ENCODE measurements at regions not wholly inside any gene's neighbourhood (a gene's known extent, or its start where the extent isn't known, plus 50 kb on each side); places are given as distances from the start of the nearest gene placed in this dataset.
"Not testable (repeated sequence)": the region's sequence is repeated elsewhere in the genome, so short reads cannot be mapped to it uniquely, and the experiment has no call there.

DNA sequence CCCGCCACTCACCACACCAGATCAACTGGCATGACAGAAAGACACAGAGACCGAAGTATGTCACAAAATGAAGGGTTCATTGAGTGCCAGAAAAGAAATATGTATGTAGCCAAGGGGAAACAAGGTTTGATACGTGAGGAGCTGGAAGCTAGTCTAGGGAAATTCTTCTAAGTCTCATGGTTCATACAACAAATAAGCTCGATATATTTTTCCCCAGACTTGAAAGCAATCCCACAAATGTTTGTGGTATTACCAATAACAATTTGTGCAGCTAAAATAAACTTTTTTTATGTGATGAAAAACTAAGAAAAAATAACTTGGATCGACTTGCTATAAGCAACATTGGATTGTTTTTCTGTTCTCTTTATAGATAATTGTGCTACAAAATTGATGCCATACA is 777.0 kb downstream of the TSN start:
- no peak for DNase-seq (ENCODE audit: low read depth in 2 of 2)

DNA sequence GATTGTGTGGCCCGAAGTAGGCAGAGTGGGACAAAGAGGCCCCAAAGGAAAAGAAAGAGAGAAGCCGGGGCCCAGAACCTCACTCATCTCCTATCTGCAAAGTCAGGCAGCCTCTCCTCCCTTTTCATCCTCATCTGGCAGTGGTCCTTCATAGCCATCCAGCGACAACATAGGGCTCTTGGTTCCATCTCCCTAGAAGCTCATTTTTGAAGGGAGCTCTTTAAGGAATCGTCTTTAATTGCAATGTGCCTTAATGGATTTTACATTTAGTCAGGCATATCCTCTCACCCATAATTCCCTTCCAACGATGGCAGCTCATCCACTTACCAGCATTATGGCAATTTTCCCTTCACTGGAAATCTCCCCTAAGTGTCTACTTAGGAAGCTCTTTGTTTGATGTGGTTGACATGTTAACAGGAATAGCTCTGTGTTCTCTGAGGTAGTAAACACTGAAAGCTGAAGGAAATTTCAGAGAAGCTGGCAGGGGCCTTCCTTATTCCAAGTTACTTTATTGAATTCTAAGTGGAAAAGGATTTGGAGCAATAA is 780.6 kb downstream of the TSN start:
- no peak for DNase-seq (ENCODE audit: low read depth in 2 of 2)

DNA sequence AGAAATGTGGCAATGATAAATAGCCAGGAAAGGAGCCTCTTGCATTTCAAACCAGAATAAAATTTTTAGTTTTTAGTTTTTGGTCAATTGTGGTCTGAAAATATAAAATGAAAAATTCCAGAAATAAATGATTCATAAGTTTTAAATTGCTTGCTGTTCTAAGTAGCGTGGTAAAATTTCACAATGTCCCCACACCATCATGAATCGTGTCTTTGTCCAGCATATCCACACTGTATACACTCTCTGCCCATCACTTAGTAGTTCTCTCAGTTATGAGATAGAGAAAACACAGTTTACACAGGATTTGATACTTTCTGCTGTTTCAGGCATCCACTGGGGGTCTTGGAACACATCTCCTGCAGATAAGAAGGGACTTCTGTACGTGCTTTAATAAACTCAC is 783.9 kb downstream of the TSN start:
- DNase-seq (ENCODE audit: low read depth in 2 of 2), result no peak

DNA sequence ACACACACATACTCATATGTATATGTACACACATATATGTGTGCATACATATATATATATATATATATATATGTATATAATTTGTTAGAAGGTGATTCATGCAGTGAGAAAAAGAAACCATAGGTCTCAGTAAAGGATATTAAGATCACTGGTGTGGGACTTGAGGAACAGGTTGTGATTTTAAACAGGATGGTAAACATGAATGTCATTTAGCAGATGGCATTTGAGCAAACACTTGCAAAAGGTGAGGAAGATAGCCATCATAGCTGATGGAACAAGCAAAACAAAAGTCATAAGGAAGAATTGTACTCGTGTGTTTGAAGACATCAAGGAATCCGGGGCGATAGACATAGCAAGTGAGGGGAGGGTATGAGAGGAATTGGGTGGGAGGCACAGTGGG is 784.5 kb downstream of the TSN start:
- DNase-seq (ENCODE audit: low read depth in 2 of 2), result no peak

DNA sequence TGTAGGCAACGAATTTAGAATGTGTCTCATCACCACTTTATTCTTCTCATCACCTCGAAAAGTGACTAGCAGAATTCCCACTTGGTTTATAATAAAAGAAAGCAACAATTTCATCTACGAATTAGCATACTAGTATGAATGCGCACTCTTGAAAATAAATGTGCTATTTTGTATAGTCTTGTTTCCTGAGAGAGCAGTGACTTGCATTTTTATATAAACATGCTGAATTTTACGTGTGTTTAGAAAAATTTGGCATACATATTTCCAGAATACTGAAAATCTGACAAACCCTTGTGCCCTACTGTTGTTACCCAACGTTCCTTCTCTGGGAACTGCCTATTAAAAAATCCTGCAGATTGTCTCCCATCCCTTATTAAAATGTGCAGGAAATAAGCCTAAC is 786.8 kb downstream of the TSN start:
- DNase-seq (ENCODE audit: low read depth in 2 of 2), result no peak

DNA sequence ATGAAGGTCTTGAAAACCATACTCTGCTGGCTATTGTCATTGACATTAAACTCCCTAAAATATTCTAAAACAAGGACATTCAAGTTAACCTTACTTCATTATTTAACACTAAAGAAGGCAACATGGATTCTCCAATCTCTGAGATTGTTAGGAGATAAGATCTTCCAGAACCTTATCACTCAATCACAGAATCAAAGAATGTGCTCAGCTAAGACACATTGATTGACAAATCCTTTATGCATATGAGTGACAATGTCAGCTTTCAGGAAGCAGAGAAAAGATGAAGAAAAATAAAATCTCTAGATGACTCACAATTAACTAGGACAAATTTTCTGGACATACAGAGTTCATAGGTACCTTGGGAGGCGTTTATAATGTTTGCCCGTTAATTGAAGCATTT is 787.2 kb downstream of the TSN start:
- DNase-seq (ENCODE audit: low read depth in 2 of 2), result no peak

DNA sequence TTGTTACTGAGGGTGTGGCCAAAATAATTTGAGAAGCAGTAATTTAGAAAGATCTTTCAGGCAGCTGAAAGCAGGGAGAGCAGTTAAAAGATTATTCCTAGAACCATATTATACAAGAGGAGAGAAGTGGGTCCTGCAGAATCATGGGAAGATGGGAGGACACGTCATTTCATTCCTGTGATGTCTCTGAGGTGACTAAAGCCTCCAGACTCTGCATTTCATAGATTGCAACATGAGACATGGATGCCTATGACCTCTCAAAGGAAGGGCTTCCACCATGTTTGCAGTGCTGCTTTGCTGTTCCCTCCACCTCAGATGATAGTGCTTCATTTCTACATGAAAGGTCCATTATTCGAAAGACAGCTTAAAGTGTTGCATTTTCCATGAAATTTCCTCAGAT is 788.4 kb downstream of the TSN start:
- DNase-seq (ENCODE audit: low read depth in 2 of 2), result no peak

DNA sequence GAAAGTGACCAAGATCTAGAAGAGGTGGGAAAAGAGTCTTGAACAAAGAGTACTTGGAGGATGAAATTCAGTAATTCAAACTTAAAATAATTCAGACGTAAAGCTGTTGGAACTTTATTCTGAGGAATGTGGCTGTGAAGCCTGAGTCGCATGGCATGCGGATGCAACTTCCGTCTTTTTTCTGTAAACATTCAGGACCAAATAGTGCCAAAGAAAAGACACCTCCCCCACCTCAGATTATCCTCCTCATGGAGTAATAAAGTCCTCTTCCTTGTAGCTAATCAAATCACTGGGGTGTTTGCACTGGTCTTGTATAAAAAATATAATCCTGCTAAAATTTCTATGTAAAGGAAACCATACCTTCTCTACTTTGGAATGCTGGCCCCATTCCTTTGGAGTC is 790.4 kb downstream of the TSN start:
- DNase-seq (ENCODE audit: low read depth in 2 of 2), result no peak

DNA sequence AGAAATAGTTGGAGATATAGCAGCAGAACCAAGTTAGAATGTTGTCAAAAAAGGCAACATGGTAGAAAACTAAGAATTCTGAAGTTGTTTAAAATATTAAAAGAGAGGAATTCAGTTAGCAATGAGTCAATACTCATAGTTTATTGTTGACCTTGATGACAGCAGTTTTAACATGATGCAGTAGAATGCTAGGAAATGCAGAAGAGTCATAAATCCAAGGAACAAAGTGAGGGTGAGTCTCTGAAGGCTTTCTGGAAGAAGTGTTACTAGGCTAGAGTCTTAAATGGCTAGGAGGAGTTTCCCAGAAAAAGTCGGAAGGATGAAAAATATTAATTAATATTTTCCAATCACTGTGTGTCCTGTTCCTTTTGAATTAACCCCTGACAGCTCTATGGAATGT is 807.3 kb downstream of the TSN start:
- DNase-seq (ENCODE audit: low read depth in 2 of 2), result no peak

DNA sequence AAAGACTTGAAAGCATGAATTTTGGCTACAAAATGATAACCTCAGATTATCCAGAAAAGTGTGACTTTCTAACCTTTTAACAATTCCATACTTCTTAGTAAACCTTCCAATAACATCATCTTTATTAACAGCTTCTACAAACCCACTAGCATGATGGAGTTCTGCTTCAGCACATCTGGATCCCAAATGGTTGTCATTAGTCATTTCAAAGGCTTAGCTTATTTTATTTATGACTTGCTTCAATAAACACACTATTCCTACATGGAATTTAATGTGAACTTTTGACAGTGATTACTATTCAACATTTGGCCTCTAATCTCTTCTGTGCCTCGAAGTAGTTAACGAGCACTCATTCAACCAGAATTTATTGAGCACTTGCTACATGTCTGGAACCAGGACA is 808.3 kb downstream of the TSN start:
- no peak for DNase-seq (ENCODE audit: low read depth in 2 of 2)

DNA sequence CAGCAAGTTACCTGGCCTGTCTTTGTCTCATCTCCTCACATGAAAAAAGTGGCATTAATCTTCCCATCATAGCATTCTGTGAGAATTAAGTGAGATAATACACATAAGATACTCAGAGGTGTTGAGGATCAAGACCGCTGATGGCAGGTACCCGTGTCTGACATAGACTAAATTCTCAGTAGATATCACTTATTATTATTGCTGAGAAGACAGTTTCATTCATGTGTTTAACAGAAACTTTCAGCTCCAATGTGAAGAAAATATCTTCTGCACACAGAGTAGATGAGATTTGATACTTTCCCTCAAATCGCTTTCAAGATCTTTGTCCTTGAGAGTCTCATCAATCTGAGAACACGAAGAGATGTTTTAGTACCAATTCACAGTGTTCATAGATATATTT is 809.4 kb downstream of the TSN start:
- DNase-seq (ENCODE audit: low read depth in 2 of 2), result no peak

DNA sequence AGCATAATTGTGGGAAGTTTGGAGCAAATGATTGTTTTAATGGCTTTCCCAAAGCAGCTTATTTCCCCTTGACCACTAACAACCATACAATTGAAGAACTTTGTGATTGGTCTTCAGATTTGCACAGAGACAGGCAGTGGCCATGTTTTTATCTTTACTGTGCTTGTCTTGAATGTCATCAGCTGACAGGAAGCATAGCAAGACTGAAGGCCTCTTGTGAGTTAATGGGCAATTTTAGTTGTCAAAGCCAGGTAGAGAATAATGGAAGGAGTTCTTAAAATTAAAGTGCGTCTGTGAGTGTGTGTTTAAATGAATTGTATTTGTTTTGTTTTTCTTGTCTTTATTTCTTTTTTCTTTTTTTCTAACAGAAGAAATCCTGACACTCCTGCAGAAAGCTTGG is 809.9 kb downstream of the TSN start:
- DNase-seq (ENCODE audit: low read depth in 2 of 2), result no peak

DNA sequence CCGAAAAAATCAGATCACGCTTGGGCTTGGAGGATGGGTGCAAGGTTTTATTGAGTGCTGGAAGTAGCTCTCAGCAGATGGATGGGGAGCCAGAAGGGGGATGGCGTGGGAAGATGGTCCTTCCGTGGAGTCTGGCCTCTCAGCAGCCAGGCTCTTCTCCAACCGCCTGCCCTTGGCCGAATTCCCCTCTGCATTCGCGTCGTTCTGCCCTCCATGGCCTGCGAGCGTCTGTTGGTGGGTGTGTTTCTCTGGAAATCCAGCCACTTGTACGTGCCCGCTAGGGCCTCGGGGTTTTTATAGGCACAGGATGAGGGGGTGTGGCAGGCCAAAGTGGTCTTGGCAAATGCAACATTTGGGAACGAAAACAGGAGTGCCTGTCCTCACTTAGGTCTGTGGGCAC is 815.2 kb downstream of the TSN start:
- DNase-seq (ENCODE audit: low read depth in 2 of 2), result no peak

DNA sequence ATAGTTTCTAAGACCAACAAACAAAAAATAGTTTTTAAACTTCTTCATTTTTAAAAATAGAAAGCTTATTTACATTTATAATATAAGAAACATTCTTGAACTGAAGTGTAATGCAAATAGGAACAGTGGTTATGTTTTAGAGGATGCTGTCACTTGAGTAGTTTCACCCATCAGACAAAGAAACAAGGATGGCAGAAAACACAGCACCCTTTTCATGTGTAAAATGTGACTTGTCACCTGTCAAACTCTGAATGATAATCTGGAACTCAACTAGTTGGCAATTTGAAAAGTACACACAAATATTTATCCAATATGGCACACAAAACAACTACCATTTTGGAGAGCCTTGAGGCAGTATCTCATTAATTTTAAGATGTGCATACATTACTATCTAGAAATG is 816.0 kb downstream of the TSN start:
- DNase-seq (ENCODE audit: low read depth in 2 of 2), result not testable (repeated sequence)

DNA sequence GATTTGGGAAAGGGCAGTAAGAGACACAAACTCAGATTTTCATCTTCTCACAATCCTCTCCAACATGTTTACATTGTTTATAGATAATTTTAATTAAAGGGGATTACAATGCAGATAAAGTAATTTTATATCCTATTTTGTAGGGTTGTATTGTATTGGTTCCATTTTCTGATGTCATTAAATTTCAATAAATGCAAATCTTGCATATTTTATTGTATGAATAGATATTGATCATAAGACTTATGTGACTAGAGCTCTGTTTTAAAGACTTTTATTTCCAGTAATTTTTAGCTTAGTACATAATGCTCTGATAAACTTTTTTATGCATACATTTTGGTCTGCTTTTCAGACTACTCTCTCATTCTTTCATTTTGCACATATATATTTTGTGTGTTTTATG is 819.6 kb downstream of the TSN start:
- no peak for DNase-seq (ENCODE audit: low read depth in 2 of 2)

DNA sequence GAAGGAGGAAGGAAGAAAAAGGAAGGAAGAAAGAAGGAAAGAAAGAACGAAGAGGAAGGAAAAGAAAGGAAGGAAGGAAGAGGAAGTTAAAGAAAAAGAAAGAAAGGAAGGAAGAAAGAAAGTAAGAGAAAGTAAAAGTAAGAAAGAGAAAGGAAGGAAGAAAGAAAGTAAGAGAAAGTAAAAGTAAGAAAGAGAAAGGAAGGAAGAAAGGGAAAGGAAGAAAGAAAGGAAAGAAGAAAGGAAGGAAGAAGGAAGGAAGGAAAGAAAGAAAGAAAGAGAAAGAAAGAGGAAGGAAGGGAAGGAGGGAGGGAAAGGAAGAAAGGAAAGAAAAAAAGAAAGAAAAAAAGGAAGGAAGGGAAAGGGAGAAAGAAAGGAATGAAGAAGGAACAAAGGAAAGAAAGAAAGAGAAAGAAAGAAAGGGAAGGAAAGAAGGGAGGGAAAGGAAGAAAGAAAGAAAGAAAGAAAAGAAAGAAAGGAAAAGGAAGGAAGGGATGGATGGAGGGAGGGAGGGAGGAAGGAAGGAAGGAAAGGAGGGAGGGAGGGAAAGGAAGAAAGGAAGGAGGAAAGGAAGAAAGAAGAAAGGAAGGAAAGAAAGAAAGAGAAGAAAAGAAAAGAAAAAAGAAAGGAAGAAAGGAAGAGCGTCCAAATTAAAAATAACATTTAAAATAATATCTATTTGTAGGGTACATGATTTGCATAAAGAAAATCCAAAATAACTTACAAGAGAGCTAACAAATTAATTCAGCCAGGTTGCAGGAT is 827.9 kb downstream of the TSN start:
- DNase-seq (ENCODE audit: low read depth in 2 of 2), result no peak

DNA sequence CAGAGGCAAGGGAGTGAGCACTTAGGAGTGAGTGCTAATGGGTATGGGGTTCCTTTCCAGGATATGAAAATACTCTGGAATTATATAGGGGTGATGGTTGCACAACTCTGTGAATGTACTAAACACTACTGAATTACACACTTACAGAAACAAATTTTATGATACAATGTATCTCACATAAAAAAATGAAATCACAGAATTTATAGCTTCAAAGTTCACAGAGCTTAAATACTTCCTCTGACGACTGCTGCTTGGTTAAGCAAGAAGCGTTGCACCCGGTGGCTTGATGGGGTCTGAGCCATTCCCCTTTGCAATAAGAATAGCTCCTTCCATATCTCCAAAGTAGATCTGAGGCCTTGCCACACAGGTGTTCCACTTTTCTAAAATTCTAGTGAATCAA is 835.1 kb downstream of the TSN start:
- DNase-seq (ENCODE audit: low read depth in 2 of 2), result no peak

DNA sequence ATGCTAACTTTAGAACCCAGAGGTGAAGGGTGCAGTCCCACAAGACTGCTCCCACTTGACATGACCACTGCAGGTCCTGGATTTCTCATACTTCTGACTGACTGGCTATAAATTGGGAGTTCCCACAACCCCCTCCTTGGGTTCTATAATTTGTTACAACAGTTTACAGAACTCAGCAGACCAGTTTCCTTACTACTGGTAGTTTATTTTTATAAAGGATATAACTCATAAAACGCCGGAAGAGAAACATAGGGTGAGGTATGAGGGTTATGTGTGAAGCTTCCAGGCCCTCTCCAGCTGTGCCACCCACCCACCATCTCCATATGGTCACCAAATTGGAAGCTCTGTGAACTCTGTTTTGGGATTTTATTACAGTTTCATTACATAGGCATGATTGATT is 839.6 kb downstream of the TSN start:
- DNase-seq (ENCODE audit: low read depth in 2 of 2), result no peak

DNA sequence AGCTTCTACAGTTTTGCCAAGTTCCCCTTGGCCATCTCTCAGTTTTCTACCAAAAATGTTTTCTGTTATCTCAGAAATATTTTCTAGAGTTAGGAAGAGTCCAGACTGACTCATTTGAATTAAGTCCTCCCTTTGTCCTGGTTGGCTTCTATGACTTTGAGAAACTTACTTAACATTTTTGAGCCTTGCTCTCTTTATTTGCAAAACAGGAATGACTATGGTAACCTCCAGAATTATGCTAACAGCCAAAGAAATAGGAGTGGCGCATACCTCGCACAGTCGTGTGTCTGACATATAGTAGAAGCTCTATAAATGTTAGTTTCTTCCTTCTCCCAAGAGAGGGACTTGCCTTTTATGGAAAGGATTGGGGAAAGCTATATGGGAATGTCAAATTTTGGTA is 841.1 kb downstream of the TSN start:
- no peak for DNase-seq (ENCODE audit: low read depth in 2 of 2)

DNA sequence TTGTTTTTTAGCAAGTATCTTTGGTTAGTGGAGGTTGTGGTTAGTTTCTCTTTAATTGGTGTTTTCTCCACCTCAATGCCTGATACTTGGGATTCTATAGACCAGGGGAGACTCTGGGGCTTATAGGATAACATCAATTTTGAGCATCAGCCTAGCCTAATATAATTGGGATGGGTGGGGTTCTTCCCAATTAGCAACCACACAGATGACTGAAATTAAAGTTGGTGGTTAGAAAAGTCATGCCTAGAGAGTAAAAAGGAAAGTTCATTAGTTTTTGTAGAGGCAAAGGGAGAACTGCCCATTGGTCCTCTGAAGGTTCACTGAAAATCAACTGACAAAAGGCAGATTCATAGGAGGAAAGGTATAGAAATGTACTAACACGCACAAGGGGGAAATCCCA is 843.3 kb downstream of the TSN start:
- DNase-seq (ENCODE audit: low read depth in 2 of 2), result no peak

DNA sequence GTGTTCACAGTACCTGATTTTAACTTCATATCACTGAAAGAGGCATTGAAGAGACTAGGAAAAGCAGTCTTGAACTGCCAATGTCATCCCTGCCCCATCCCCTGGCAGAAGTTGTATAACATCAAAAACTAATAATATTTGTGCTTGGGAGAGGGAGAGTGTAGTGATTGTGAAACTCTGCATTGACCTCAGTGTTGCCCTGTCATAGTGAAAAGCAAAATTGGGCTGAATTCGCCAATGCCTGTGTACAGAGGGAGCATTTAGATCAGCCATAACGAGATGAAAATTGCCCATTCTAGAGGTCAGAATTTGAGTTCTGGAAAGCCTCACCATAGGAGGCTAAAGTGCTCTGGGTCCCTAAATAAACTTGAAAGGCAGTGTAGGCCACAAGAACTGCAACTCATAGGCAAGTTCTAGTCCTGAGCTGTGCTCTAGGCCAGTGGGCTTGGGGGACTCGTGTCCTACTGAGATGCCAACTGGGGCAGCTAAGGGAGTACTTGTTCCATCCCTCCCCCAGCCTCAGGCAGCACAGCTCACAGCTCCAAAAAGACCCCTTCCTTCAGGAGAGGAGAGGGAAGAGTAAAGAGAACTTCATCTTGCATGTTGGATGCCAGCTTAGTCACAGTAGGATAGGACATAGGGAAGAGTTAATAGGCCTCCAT is 855.6 kb downstream of the TSN start:
- DNase-seq (ENCODE audit: low read depth in 2 of 2), result no peak

DNA sequence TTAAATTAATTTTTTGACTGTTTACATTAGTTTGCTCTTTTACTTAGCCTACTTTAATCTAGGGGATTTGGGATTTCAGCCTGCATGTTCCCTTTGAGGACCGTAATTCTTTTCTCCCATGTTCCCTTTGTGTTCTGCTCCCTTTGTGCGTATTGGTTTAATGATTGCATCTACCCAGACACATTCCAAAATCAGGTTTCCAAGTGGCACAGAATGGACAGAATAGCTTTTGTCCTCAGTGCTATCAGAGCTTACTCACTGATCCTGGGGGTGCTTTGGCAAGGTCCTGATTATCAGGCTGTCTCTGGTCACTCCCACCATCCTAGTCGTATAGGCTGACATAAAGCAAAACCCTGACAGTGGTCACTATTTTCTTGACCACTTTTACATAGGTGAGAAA is 867.5 kb downstream of the TSN start:
- no peak for DNase-seq (ENCODE audit: low read depth in 2 of 2)

DNA sequence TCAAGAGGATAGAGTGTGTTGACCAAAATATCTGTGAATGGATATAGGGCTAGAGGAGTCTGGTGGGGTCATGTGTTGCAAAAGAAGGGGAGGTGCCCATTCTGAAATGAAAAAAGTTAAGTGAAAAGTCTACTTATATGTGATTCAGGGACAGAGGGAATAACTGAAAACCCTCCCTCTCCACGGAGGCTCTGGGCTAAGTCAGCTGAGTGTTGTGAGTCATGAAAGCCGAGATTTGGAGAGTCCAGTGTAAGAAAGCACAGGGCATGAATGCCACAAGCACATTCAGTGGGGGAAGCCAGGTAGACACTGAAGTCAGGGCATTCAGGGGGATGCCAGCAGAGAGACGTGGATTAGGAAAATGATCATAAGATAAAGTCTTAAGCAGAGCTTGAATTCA is 871.9 kb downstream of the TSN start:
- DNase-seq (ENCODE audit: low read depth in 2 of 2), result no peak

DNA sequence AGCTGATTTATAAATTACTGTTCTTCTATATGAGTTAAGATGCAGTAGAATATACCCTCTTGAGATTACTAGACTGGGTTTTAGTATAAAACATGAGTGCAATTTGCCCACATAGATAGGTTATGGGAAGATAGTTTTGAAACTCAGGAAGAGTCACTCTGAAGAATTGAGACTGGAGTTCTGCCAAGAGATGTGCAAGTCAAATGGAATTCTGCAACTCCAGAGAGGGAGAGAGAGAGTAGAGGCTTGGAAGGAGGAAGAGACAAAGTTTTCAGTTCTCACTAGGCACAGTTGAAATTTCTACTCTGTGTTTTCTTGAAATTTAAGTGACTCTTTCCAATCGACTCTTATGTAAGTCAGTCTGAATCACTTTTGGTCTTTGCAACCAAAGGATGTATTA is 878.8 kb downstream of the TSN start:
- DNase-seq (ENCODE audit: low read depth in 2 of 2), result no peak
